Neural cell (in vitro differentiated cells): ENCODE measurements at regions not wholly inside any gene's neighbourhood (a gene's known extent, or its start where the extent isn't known, plus 50 kb on each side); places are given as distances from the start of the nearest gene placed in this dataset.
"Not testable (repeated sequence)": the region's sequence is repeated elsewhere in the genome, so short reads cannot be mapped to it uniquely, and the experiment has no call there.

Source experiments
- POLR2AphosphoS5 ChIP-seq: IDR thresholded peaks from 2 replicates; pipeline ENCODE4 v1.6.1; 2012
- TF ChIP-seq, protein P1 (sequence below): fragments of 450-650 bp; IDR thresholded peaks from 2 replicates; pipeline ENCODE4 v1.5.1; 2014; ENCODE audit warnings: antibody characterized with exemption, mild to moderate bottlenecking, moderate library complexity; ENCODE audit not compliant: poor library complexity, severe bottlenecking
- TF ChIP-seq, protein P2 (sequence below): IDR thresholded peaks from 2 replicates; pipeline ENCODE4 v1.6.1; 2012; ENCODE audit warnings: borderline replicate concordance

DNA sequence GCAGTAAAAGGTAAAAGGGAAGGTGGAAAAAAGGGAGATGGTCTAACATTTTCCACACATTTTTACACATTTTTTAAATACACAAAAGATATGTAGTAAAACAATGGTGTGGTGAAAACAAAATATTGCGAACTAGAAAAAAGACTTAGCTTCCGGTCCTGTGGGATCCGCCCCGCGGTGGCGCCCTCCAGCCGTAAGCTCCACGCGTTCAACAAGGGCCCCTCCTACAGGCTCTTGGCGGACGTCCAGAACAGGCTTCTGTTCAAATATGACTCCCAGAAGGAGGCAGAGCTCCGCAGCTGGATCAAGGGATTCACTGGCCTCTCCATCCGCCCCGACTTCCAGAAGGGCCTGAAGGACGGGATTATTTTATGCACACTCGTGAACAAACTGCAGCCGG, 134.1 kb upstream of the TEKT4 start:
- not testable (repeated sequence) for TF ChIP-seq POLR2AphosphoS5
- TF ChIP-seq, protein P1, sequence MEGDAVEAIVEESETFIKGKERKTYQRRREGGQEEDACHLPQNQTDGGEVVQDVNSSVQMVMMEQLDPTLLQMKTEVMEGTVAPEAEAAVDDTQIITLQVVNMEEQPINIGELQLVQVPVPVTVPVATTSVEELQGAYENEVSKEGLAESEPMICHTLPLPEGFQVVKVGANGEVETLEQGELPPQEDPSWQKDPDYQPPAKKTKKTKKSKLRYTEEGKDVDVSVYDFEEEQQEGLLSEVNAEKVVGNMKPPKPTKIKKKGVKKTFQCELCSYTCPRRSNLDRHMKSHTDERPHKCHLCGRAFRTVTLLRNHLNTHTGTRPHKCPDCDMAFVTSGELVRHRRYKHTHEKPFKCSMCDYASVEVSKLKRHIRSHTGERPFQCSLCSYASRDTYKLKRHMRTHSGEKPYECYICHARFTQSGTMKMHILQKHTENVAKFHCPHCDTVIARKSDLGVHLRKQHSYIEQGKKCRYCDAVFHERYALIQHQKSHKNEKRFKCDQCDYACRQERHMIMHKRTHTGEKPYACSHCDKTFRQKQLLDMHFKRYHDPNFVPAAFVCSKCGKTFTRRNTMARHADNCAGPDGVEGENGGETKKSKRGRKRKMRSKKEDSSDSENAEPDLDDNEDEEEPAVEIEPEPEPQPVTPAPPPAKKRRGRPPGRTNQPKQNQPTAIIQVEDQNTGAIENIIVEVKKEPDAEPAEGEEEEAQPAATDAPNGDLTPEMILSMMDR: not testable (repeated sequence)
- TF ChIP-seq, protein P2, sequence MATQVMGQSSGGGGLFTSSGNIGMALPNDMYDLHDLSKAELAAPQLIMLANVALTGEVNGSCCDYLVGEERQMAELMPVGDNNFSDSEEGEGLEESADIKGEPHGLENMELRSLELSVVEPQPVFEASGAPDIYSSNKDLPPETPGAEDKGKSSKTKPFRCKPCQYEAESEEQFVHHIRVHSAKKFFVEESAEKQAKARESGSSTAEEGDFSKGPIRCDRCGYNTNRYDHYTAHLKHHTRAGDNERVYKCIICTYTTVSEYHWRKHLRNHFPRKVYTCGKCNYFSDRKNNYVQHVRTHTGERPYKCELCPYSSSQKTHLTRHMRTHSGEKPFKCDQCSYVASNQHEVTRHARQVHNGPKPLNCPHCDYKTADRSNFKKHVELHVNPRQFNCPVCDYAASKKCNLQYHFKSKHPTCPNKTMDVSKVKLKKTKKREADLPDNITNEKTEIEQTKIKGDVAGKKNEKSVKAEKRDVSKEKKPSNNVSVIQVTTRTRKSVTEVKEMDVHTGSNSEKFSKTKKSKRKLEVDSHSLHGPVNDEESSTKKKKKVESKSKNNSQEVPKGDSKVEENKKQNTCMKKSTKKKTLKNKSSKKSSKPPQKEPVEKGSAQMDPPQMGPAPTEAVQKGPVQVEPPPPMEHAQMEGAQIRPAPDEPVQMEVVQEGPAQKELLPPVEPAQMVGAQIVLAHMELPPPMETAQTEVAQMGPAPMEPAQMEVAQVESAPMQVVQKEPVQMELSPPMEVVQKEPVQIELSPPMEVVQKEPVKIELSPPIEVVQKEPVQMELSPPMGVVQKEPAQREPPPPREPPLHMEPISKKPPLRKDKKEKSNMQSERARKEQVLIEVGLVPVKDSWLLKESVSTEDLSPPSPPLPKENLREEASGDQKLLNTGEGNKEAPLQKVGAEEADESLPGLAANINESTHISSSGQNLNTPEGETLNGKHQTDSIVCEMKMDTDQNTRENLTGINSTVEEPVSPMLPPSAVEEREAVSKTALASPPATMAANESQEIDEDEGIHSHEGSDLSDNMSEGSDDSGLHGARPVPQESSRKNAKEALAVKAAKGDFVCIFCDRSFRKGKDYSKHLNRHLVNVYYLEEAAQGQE: not testable (repeated sequence)
